NT2/D1 (cell line): ENCODE measurements at regions not wholly inside any gene's neighbourhood (a gene's known extent, or its start where the extent isn't known, plus 50 kb on each side); places are given as distances from the start of the nearest gene placed in this dataset.

Experiments
- SUZ12 ChIP-seq: IDR thresholded peaks from 2 replicates; pipeline ENCODE4 v1.6.1; 2011; ENCODE audit not compliant: insufficient read length, insufficient read depth; ENCODE audit errors: extremely low read depth
- ZNF274 ChIP-seq: IDR thresholded peaks from 2 replicates; pipeline ENCODE4 v1.6.1; 2011; ENCODE audit warnings: mild to moderate bottlenecking, low read depth, low read length

DNA sequence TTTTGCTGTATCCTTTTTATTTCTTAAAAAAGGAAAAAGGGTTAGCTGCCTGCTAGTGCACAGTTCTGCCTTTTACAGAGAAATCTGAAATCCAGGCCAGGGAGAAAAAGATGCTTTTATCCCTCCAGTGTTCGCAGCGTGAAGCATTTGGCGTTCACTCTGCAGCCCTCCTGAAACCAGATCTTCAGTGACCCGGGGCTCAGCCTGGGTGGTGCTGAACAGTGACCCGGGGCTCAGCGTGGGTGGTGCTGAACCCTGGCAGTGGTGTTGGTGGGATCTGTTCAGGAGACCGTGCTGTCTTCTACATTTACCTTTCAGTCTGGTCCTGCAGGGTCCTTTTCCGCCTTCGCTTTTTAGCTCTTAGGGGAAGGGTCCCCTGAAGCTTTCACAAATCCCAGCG is 164.7 kb upstream of the KLF6 start:
- no peak for TF ChIP-seq ZNF274
- TF ChIP-seq SUZ12: no peak
